GM23248 (cell line): ENCODE measurements at regions not wholly inside any gene's neighbourhood (a gene's known extent, or its start where the extent isn't known, plus 50 kb on each side); places are given as distances from the start of the nearest gene placed in this dataset.

ENCODE experiments used
- DNase-seq: peaks from one replicate; pipeline ENCODE4 v3.0.0-alpha.2; 2015
- H2AFZ ChIP-seq: fragments of 200-600 bp; sonication (generic); 2 replicates; pipeline ENCODE4 v1.6.1; 2016; ENCODE audit warnings: antibody characterized with exemption
- H3F3A ChIP-seq: fragments of 200-600 bp; sonication (generic); 2 replicates; pipeline ENCODE4 v1.6.1; 2016; ENCODE audit warnings: mild to moderate bottlenecking, antibody characterized with exemption, mixed run types; ENCODE audit not compliant: insufficient read depth
- H3K27ac ChIP-seq: fragments of 200-600 bp; sonication (generic); 2 replicates; pipeline ENCODE4 v1.5.1; 2016; ENCODE audit warnings: mild to moderate bottlenecking
- H3K27me3 ChIP-seq: fragments of 200-600 bp; sonication (generic); replicated peaks from 2 replicates; pipeline ENCODE4 v1.6.1; 2016; ENCODE audit warnings: mild to moderate bottlenecking; ENCODE audit not compliant: insufficient read depth
- H3K36me3 ChIP-seq: fragments of 200-600 bp; sonication (generic); 2 replicates; pipeline ENCODE4 v1.6.1; 2016; ENCODE audit warnings: low read depth, mild to moderate bottlenecking
- H3K4me1 ChIP-seq: fragments of 200-600 bp; sonication (generic); 2 replicates; pipeline ENCODE4 v1.6.1; 2016; ENCODE audit warnings: mild to moderate bottlenecking; ENCODE audit not compliant: insufficient read depth
- H3K4me2 ChIP-seq: fragments of 200-600 bp; sonication (generic); one replicate; pipeline ENCODE4 v1.6.1; 2016; ENCODE audit warnings: mild to moderate bottlenecking; ENCODE audit not compliant: unreplicated experiment
- H3K4me3 ChIP-seq: fragments of 200-600 bp; sonication (generic); 2 replicates; pipeline ENCODE4 v1.5.1; 2016; ENCODE audit warnings: mild to moderate bottlenecking
- H3K79me2 ChIP-seq: fragments of 200-600 bp; sonication (generic); 2 replicates; pipeline ENCODE4 v1.6.1; 2016; ENCODE audit warnings: mild to moderate bottlenecking; ENCODE audit not compliant: insufficient read depth
- H3K9ac ChIP-seq: fragments of 200-600 bp; sonication (generic); 2 replicates; pipeline ENCODE4 v1.6.1; 2016; ENCODE audit warnings: mild to moderate bottlenecking
- H3K9me2 ChIP-seq: fragments of 200-600 bp; sonication (generic); 2 replicates; pipeline ENCODE4 v1.6.1; 2016; ENCODE audit warnings: mixed run types, mild to moderate bottlenecking, moderate library complexity; ENCODE audit not compliant: insufficient read depth
- H3K9me3 ChIP-seq: fragments of 200-600 bp; sonication (generic); one replicate; pipeline ENCODE4 v1.6.1; 2017; ENCODE audit warnings: low read depth
- H4K20me1 ChIP-seq: fragments of 200-600 bp; sonication (generic); 2 replicates; pipeline ENCODE4 v1.6.0; 2016; ENCODE audit not compliant: insufficient read depth
- EZH2 ChIP-seq: fragments of 200-600 bp; sonication (generic); IDR thresholded peaks from 2 replicates; pipeline ENCODE4 v1.6.1; 2018; ENCODE audit warnings: antibody characterized with exemption, mild to moderate bottlenecking; ENCODE audit not compliant: insufficient read depth, poor library complexity, severe bottlenecking
- EZH2phosphoT487 ChIP-seq: fragments of 200-600 bp; sonication (generic); IDR thresholded peaks from 2 replicates; pipeline ENCODE4 v1.6.1; 2018; ENCODE audit warnings: antibody characterized with exemption, moderate library complexity, mild to moderate bottlenecking, low read depth; ENCODE audit not compliant: insufficient read depth
- WGBS, 2 experiments: methylation state at CpG; one replicate each; pipeline ENCODE4 v1.1.6; 2015 to 2017; ENCODE audit warnings: low lambda C conversion rate in 2 of 2, low coverage in 1 of 2; ENCODE audit errors: missing lambda C conversion rate in 2 of 2; 5-methylcytosine and 5-hydroxymethylcytosine counted together
- in situ Hi-C: fragments of 300-500 bp; cut with MboI; formaldehyde crosslinking; loops from 2 replicates; pipeline ENCODE4 v1.15.0; 2020

- Histone ChIP-seq H3K36me3 (no peaks in the 10 kb centered on the region), H3K9me3 (no peaks in the 10 kb centered on the region), H3K27me3 (no peaks in the 10 kb centered on the region), H3K79me2 (no peaks in the 10 kb centered on the region), H3F3A (no peaks in the 10 kb centered on the region), H3K27ac (no peak overlapping the region), H2AFZ (no peak overlapping the region), H3K4me3 (no peak overlapping the region), H4K20me1 (no peaks in the 10 kb centered on the region), H3K9me2 (no peaks in the 10 kb centered on the region), H3K4me2 (no peak overlapping the region), H3K4me1 (no peaks in the 10 kb centered on the region), H3K9ac (no peak overlapping the region)
- TF ChIP-seq EZH2phosphoT487 (no peak), EZH2 (no peak)
- in situ Hi-C loops = no loop called here
- no peak for DNase-seq
- 88 to 92% methylated on average over 2 of the region's 2 CpGs for WGBS, 2 experiments
Measured at GRCh38 chr10:36265741-36266140, 623.6 kb upstream of the FZD8 start.

GRCh38 chr10:36263871-36264270, 621.8 kb upstream of the FZD8 start:
- Histone ChIP-seq H3K4me3 (no peak overlapping the region), H3K9me3 (no peaks in the 10 kb centered on the region), H3F3A (no peaks in the 10 kb centered on the region), H4K20me1 (no peaks in the 10 kb centered on the region), H3K27ac (no peak overlapping the region), H3K79me2 (no peaks in the 10 kb centered on the region), H3K9me2 (no peaks in the 10 kb centered on the region), H3K4me1 (no peaks in the 10 kb centered on the region), H3K36me3 (no peaks in the 10 kb centered on the region), H3K4me2 (no peak overlapping the region), H3K27me3 (no peaks in the 10 kb centered on the region), H2AFZ (no peak overlapping the region), H3K9ac (no peak overlapping the region)
- no peak for DNase-seq
- in situ Hi-C loops = no loop called here
- TF ChIP-seq EZH2phosphoT487 = no peak
- no peak for TF ChIP-seq EZH2
- WGBS, 2 experiments = 94% methylated on average over 3 of the region's 3 CpGs

- H3K36me3 ChIP-seq = no peaks in the 10 kb centered on the region
- no peaks in the 10 kb centered on the region for H3K9me2 ChIP-seq
- DNase-seq = peak; percentile 70
- no peak overlapping the region for H3K9ac ChIP-seq
- no peaks in the 10 kb centered on the region for H3K27me3 ChIP-seq
- no peaks in the 10 kb centered on the region for H3K9me3 ChIP-seq
- no peak overlapping the region for H3K4me3 ChIP-seq
- in situ Hi-C loops = no loop called here
- peak overlapping the region; percentile 1 for H3K4me2 ChIP-seq
- H3F3A ChIP-seq = peaks cover 16% of the 10 kb centered on the region; the same call in 1 of the 2 replicates
- no peak overlapping the region for H2AFZ ChIP-seq
- no peak for TF ChIP-seq EZH2
- TF ChIP-seq EZH2phosphoT487 = no peak
- H4K20me1 ChIP-seq = no peaks in the 10 kb centered on the region
- 62 to 70% methylated on average over 2 of the region's 2 CpGs for WGBS, 2 experiments
- H3K79me2 ChIP-seq = no peaks in the 10 kb centered on the region
- peaks cover 23% of the 10 kb centered on the region for H3K4me1 ChIP-seq
- no peak overlapping the region for H3K27ac ChIP-seq
Measured at GRCh38 chr10:36256948-36257356, 614.9 kb upstream of the FZD8 start.

GRCh38 chr10:36256166-36256565, 614.1 kb upstream of the FZD8 start:
- in situ Hi-C loops = no loop called here
- Histone ChIP-seq H3F3A (peaks cover 16% of the 10 kb centered on the region; the same call in 1 of the 2 replicates), H3K4me3 (no peak overlapping the region), H4K20me1 (no peaks in the 10 kb centered on the region), H3K9me3 (no peaks in the 10 kb centered on the region), H3K36me3 (no peaks in the 10 kb centered on the region), H3K9me2 (no peaks in the 10 kb centered on the region), H3K27me3 (no peaks in the 10 kb centered on the region), H3K4me2 (no peak overlapping the region), H3K79me2 (no peaks in the 10 kb centered on the region), H3K27ac (no peak overlapping the region), H3K9ac (no peak overlapping the region), H3K4me1 (peaks cover 23% of the 10 kb centered on the region), H2AFZ (no peak overlapping the region)
- no peak for TF ChIP-seq EZH2
- no peak for TF ChIP-seq EZH2phosphoT487
- DNase-seq = peak; percentile 32
- WGBS, 2 experiments = 57 to 70% methylated on average over 2 of the region's 2 CpGs

GRCh38 chr10:36254199-36254598, 612.1 kb upstream of the FZD8 start:
- TF ChIP-seq EZH2phosphoT487 (no peak), EZH2 (no peak)
- Histone ChIP-seq H3K4me2 (no peak overlapping the region), H2AFZ (no peak overlapping the region), H3K9me3 (no peaks in the 10 kb centered on the region), H3K27me3 (no peaks in the 10 kb centered on the region), H3K27ac (no peak overlapping the region), H3F3A (peaks cover 16% of the 10 kb centered on the region; the same call in 1 of the 2 replicates), H4K20me1 (no peaks in the 10 kb centered on the region), H3K36me3 (no peaks in the 10 kb centered on the region), H3K79me2 (no peaks in the 10 kb centered on the region), H3K4me3 (no peak overlapping the region), H3K9ac (no peak overlapping the region), H3K4me1 (peaks cover 23% of the 10 kb centered on the region), H3K9me2 (no peaks in the 10 kb centered on the region)
- WGBS, 2 experiments = 9% methylated on average over 3 of the region's 3 CpGs
- peak; percentile 31 for DNase-seq
- in situ Hi-C loops = no loop called here
